H1 (cell line): ENCODE measurements at regions not wholly inside any gene's neighbourhood (a gene's known extent, or its start where the extent isn't known, plus 50 kb on each side); places are given as distances from the start of the nearest gene placed in this dataset.

ENCODE experiments used
- CTCF ChIA-PET: fragments of 300-600 bp; sonication (Branson Sonifier 250); formaldehyde crosslinking; loops from one replicate; lab custom pipeline; 2021; ENCODE audit not compliant: partially characterized antibody; lab: Charles Lee
- POLR2A ChIA-PET: fragments of 300-600 bp; sonication (Branson Sonifier 250); formaldehyde crosslinking; loops from one replicate; lab custom pipeline; 2021; ENCODE audit warnings: inconsistent platforms; ENCODE audit not compliant: partially characterized antibody; lab: Charles Lee
- DNase-seq, 2 experiments: peaks; one replicate each; pipeline versions ENCODE4 v3.0.0 to v3.0.0-alpha.2; 2010 to 2022; ENCODE audit warnings: low spot score in 2 of 2, low read depth in 1 of 2, mixed read lengths in 1 of 2
- FAIRE-seq: peaks from 2 replicates; lab custom pipeline; 2011; peaks lifted over from hg19 to GRCh38; lab: Jason Lieb, UNC
- H2AFZ ChIP-seq: 2 replicates; pipeline ENCODE4 v1.8.1; 2012; ENCODE audit warnings: low read length, inconsistent platforms
- H2AK5ac ChIP-seq: 2 replicates; pipeline ENCODE4 v1.6.1; 2013; ENCODE audit warnings: low read depth, low read length
- H2BK120ac ChIP-seq: replicated peaks from 2 replicates; pipeline ENCODE3; 2013; ENCODE audit warnings: low read depth, low read length, inconsistent platforms
- H2BK12ac ChIP-seq: 2 replicates; pipeline ENCODE4 v1.6.1; 2013; ENCODE audit warnings: low read depth, low read length
- H2BK15ac ChIP-seq: 2 replicates; pipeline ENCODE4 v1.6.1; 2013; ENCODE audit warnings: low read length
- H2BK20ac ChIP-seq: 2 replicates; pipeline ENCODE4 v1.6.1; 2013; ENCODE audit warnings: low read length
- H2BK5ac ChIP-seq: 2 replicates; pipeline ENCODE4 v1.6.1; 2013; ENCODE audit warnings: low read depth, low read length
- H3K14ac ChIP-seq: 2 replicates; pipeline ENCODE4 v1.6.1; 2013; ENCODE audit warnings: inconsistent platforms; ENCODE audit not compliant: insufficient read length
- H3K18ac ChIP-seq: 2 replicates; pipeline ENCODE4 v1.6.1; 2013; ENCODE audit warnings: low read length; ENCODE audit errors: extremely low read depth
- H3K23ac ChIP-seq: 2 replicates; pipeline ENCODE4 v1.6.1; 2013; ENCODE audit warnings: inconsistent platforms; ENCODE audit not compliant: insufficient read length
- H3K23me2 ChIP-seq: 2 replicates; pipeline ENCODE4 v1.6.1; 2013; ENCODE audit warnings: low read depth, low read length
- H3K27ac ChIP-seq: 2 replicates; pipeline ENCODE4 v1.6.1; 2011; ENCODE audit warnings: low read depth, low read length, inconsistent platforms
- H3K27me3 ChIP-seq, 4 experiments: replicated peaks in 1 of 4; 1 replicate in 1 of 4; 2 replicates in 3 of 4; pipeline versions ENCODE4 v1.6.1 to v1.8.1; 2011 to 2013; ENCODE audit warnings: low read length in 3 of 4, mild to moderate bottlenecking in 3 of 4, inconsistent platforms in 2 of 4, mixed read lengths in 2 of 4, moderate library complexity in 1 of 4; ENCODE audit not compliant: control insufficient read depth in 3 of 4, insufficient read depth in 3 of 4; ENCODE audit errors: extremely low read depth in 1 of 4
- H3K36me3 ChIP-seq, 4 experiments: 2 replicates each; pipeline versions ENCODE4 v1.6.1 to v1.8.1; 2011 to 2013; ENCODE audit warnings: mild to moderate bottlenecking in 4 of 4, low read length in 3 of 4, moderate library complexity in 2 of 4, control low read depth in 1 of 4, inconsistent platforms in 1 of 4; ENCODE audit not compliant: insufficient read depth in 4 of 4, control insufficient read depth in 2 of 4
- H3K4ac ChIP-seq: replicated peaks from 2 replicates; pipeline ENCODE3; 2013; ENCODE audit warnings: low read length, low read depth, mixed read lengths, inconsistent platforms; ENCODE audit not compliant: insufficient read length
- H3K4me1 ChIP-seq, 4 experiments: replicated peaks in 1 of 4; 1 replicate in 1 of 4; 2 replicates in 3 of 4; pipeline versions ENCODE4 v1.6.1 to v1.8.1; 2011 to 2013; ENCODE audit warnings: low read length in 3 of 4, inconsistent platforms in 2 of 4, mixed read lengths in 1 of 4; ENCODE audit not compliant: insufficient read depth in 4 of 4, control insufficient read depth in 3 of 4
- H3K4me2 ChIP-seq, 2 experiments: 2 replicates each; pipeline versions ENCODE4 v1.6.1 to v1.8.1; 2011 to 2013; ENCODE audit warnings: low read depth in 2 of 2, low read length in 2 of 2, control low read depth in 1 of 2, inconsistent platforms in 1 of 2, mild to moderate bottlenecking in 1 of 2; ENCODE audit not compliant: insufficient read depth in 1 of 2
- H3K4me3 ChIP-seq, 4 experiments: fragments of 200-600, 300-600 bp in 1 of 4; sonication (generic), shearing (Covaris generic), sonication (Bioruptor Twin) in 1 of 4; 2 replicates each; pipeline versions ENCODE4 v1.5.1 to v1.8.1; 2011 to 2016; ENCODE audit warnings: low read length in 4 of 4, low read depth in 3 of 4, control low read depth in 2 of 4, inconsistent platforms in 2 of 4, mild to moderate bottlenecking in 2 of 4, mixed read lengths in 1 of 4, moderate library complexity in 1 of 4; ENCODE audit not compliant: insufficient read depth in 2 of 4; ENCODE audit errors: extremely low read depth in 1 of 4
- H3K56ac ChIP-seq: replicated peaks from 2 replicates; pipeline ENCODE3; 2013; ENCODE audit warnings: low read depth, mild to moderate bottlenecking, mixed read lengths, low read length, inconsistent platforms; ENCODE audit not compliant: insufficient read length
- H3K79me1 ChIP-seq: 2 replicates; pipeline ENCODE4 v1.6.1; 2013; ENCODE audit warnings: low read depth, low read length, control low read depth
- H3K79me2 ChIP-seq, 2 experiments: 2 replicates each; pipeline versions ENCODE4 v1.6.1 to v1.8.1; 2012 to 2013; ENCODE audit warnings: low read length in 2 of 2, mild to moderate bottlenecking in 2 of 2, inconsistent platforms in 1 of 2; ENCODE audit not compliant: insufficient read depth in 2 of 2, control insufficient read depth in 1 of 2
- H3K9ac ChIP-seq, 4 experiments: replicated peaks in 1 of 4; 1 replicate in 1 of 4; 2 replicates in 3 of 4; pipeline versions ENCODE4 v1.6.1 to v1.8.1; 2011 to 2013; ENCODE audit warnings: low read depth in 3 of 4, low read length in 3 of 4, control low read depth in 2 of 4, mild to moderate bottlenecking in 2 of 4, moderate library complexity in 2 of 4, inconsistent platforms in 1 of 4; ENCODE audit errors: extremely low read depth in 1 of 4
- H3K9me3 ChIP-seq, 2 experiments: 2 replicates each; pipeline versions ENCODE4 v1.6.1 to v1.8.1; 2012 to 2013; ENCODE audit warnings: mild to moderate bottlenecking in 2 of 2, moderate library complexity in 2 of 2, control low read depth in 1 of 2, inconsistent platforms in 1 of 2, low read depth in 1 of 2, low read length in 1 of 2, mixed read lengths in 1 of 2; ENCODE audit not compliant: insufficient read depth in 2 of 2
- H4K20me1 ChIP-seq, 2 experiments: replicated peaks in 1 of 2; 2 replicates each; pipeline versions ENCODE3 to v1.8.1; 2011 to 2013; ENCODE audit warnings: inconsistent platforms in 2 of 2, low read length in 2 of 2, mild to moderate bottlenecking in 1 of 2; ENCODE audit not compliant: insufficient read depth in 2 of 2, control insufficient read depth in 1 of 2
- H4K5ac ChIP-seq: 2 replicates; pipeline ENCODE4 v1.6.1; 2013; ENCODE audit warnings: low read length, low read depth, mixed read lengths, inconsistent platforms; ENCODE audit not compliant: insufficient read length
- H4K8ac ChIP-seq: 2 replicates; pipeline ENCODE4 v1.8.0; 2013; ENCODE audit warnings: mild to moderate bottlenecking, moderate library complexity, low read length, inconsistent platforms; ENCODE audit not compliant: insufficient read depth; ENCODE audit errors: extremely low read depth
- H4K91ac ChIP-seq: replicated peaks from 2 replicates; pipeline ENCODE3; 2013; ENCODE audit warnings: low read length, mixed read lengths, inconsistent platforms; ENCODE audit not compliant: insufficient read length
- BACH1 ChIP-seq: IDR thresholded peaks from 2 replicates; pipeline ENCODE4 v1.6.1; 2012; ENCODE audit warnings: low read length, improper control_type of control experiment
- EGR1 ChIP-seq: IDR thresholded peaks from 2 replicates; pipeline ENCODE4 v1.6.1; 2011; ENCODE audit warnings: low read depth, low read length, borderline replicate concordance
- GABPA ChIP-seq: IDR thresholded peaks from 2 replicates; pipeline ENCODE4 v1.6.1; 2011; ENCODE audit warnings: mild to moderate bottlenecking, low read length, moderate library complexity, borderline replicate concordance; ENCODE audit not compliant: insufficient read depth
- GTF2F1 ChIP-seq: IDR thresholded peaks from 2 replicates; pipeline ENCODE4 v1.6.1; 2012; ENCODE audit warnings: low read depth, low read length, improper control_type of control experiment, borderline replicate concordance
- JUND ChIP-seq: IDR thresholded peaks from 2 replicates; pipeline ENCODE4 v1.6.1; 2011; ENCODE audit warnings: mild to moderate bottlenecking, improper control_type of control experiment, low read length
- MAFK ChIP-seq: IDR thresholded peaks from 2 replicates; pipeline ENCODE4 v1.6.1; 2012; ENCODE audit warnings: low read depth, mild to moderate bottlenecking, improper control_type of control experiment, low read length
- POLR2A ChIP-seq, 2 experiments: IDR thresholded peaks; 1 replicate in 1 of 2; 2 replicates in 1 of 2; pipeline ENCODE4 v1.6.1; 2011; ENCODE audit warnings: low read depth in 2 of 2, low read length in 2 of 2, mild to moderate bottlenecking in 2 of 2; ENCODE audit errors: control extremely low read depth in 1 of 2
- POLR2AphosphoS5 ChIP-seq: IDR thresholded peaks from 2 replicates; pipeline ENCODE4 v1.6.1; 2011; ENCODE audit warnings: low read depth, low read length
- RFX5 ChIP-seq: IDR thresholded peaks from 2 replicates; pipeline ENCODE4 v1.6.1; 2011; ENCODE audit warnings: low read depth, low read length, improper control_type of control experiment, borderline replicate concordance
- SP4 ChIP-seq: IDR thresholded peaks from 2 replicates; pipeline ENCODE4 v1.6.1; 2012; ENCODE audit warnings: low read length, inconsistent platforms
- SRF ChIP-seq: IDR thresholded peaks from 2 replicates; pipeline ENCODE4 v1.6.1; 2011; ENCODE audit warnings: mild to moderate bottlenecking, low read depth, low read length, moderate library complexity
- WGBS, 2 experiments: shearing (Covaris generic) in 1 of 2; methylation state at CpG; one replicate each; pipeline versions ENCODE4 v1.1.6 to v1.1.7; 2013 to 2015; ENCODE audit warnings: low lambda C conversion rate in 2 of 2, mixed read lengths in 2 of 2, inconsistent platforms in 1 of 2, low coverage in 1 of 2, missing lambda C conversion rate in 1 of 2; ENCODE audit not compliant: insufficient replicate concordance in 2 of 2, insufficient coverage in 1 of 2, insufficient read length in 1 of 2; ENCODE audit errors: extremely low coverage in 1 of 2, missing lambda C conversion rate in 1 of 2; 5-methylcytosine and 5-hydroxymethylcytosine counted together
- TF ChIP-seq, protein P1 (sequence below): IDR thresholded peaks from 2 replicates; pipeline ENCODE4 v1.6.1; 2012; ENCODE audit warnings: low read length, inconsistent platforms
- TF ChIP-seq, protein P2 (sequence below): IDR thresholded peaks from 2 replicates; pipeline ENCODE4 v1.6.1; 2012; ENCODE audit warnings: inconsistent platforms
- TF ChIP-seq, protein P3 (sequence below): IDR thresholded peaks from 2 replicates; pipeline ENCODE4 v1.6.1; 2011; ENCODE audit warnings: low read depth, mild to moderate bottlenecking, low read length; ENCODE audit not compliant: insufficient read depth

GRCh38 chr9:18410983-18411382, 63.0 kb upstream of the ADAMTSL1 start:
- Histone ChIP-seq H4K8ac (no peak overlapping the region), H3K4me2 (no peak overlapping the region), H3K9ac (no peak overlapping the region), H3K4me3 (no peak overlapping the region), H2BK5ac (no peak overlapping the region), H2AFZ (no peak overlapping the region), H3K9me3 (no peaks in the 10 kb centered on the region), H3K18ac (no peak overlapping the region), H3K4me1 (no peaks in the 10 kb centered on the region), H2BK20ac (no peak overlapping the region), H4K20me1 (no peaks in the 10 kb centered on the region), H3K4ac (no peak overlapping the region), H3K27ac (no peak overlapping the region), H2BK120ac (no peak overlapping the region), H2AK5ac (no peak overlapping the region), H3K14ac (no peak overlapping the region), H3K79me2 (no peaks in the 10 kb centered on the region), H4K91ac (no peak overlapping the region), H3K27me3 (no peaks in the 10 kb centered on the region), H3K23ac (no peak overlapping the region), H2BK15ac (no peak overlapping the region), H3K23me2 (no peaks in the 10 kb centered on the region), H4K5ac (no peak overlapping the region), H3K79me1 (no peaks in the 10 kb centered on the region), H3K36me3 (no peaks in the 10 kb centered on the region), H3K56ac (no peak overlapping the region), H2BK12ac (no peak overlapping the region)
- CTCF ChIA-PET = no interaction called here
- POLR2A ChIA-PET = no interaction called here
- FAIRE-seq (no peak), DNase-seq (no peak)
- 95% methylated on average over 6 of the region's 7 CpGs; no CpG with 5 or more reads in 1 of the 2 experiments for WGBS, 2 experiments
- TF ChIP-seq SP4 = no peak
- TF ChIP-seq JUND = no peak
- TF ChIP-seq GABPA = no peak
- TF ChIP-seq GTF2F1 = no peak
- no peak for TF ChIP-seq RFX5
- TF ChIP-seq, protein P1, sequence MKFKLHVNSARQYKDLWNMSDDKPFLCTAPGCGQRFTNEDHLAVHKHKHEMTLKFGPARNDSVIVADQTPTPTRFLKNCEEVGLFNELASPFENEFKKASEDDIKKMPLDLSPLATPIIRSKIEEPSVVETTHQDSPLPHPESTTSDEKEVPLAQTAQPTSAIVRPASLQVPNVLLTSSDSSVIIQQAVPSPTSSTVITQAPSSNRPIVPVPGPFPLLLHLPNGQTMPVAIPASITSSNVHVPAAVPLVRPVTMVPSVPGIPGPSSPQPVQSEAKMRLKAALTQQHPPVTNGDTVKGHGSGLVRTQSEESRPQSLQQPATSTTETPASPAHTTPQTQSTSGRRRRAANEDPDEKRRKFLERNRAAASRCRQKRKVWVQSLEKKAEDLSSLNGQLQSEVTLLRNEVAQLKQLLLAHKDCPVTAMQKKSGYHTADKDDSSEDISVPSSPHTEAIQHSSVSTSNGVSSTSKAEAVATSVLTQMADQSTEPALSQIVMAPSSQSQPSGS = no peak
- TF ChIP-seq POLR2AphosphoS5 = no peak
- TF ChIP-seq MAFK = no peak
- TF ChIP-seq, protein P2, sequence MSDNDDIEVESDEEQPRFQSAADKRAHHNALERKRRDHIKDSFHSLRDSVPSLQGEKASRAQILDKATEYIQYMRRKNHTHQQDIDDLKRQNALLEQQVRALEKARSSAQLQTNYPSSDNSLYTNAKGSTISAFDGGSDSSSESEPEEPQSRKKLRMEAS = no peak
- TF ChIP-seq, protein P3, sequence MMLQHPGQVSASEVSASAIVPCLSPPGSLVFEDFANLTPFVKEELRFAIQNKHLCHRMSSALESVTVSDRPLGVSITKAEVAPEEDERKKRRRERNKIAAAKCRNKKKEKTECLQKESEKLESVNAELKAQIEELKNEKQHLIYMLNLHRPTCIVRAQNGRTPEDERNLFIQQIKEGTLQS = no peak
- no peak for TF ChIP-seq BACH1
- TF ChIP-seq SRF = no peak
- no peak for TF ChIP-seq POLR2A (IDR thresholded peaks at IDR 0.05; ENCODE audit: control extremely low read depth in 1 of 2, low read depth in 2 of 2, low read length in 2 of 2)
- TF ChIP-seq EGR1 = no peak
